Endothelial cell of umbilical vein (primary cell): ENCODE measurements at regions not wholly inside any gene's neighbourhood (a gene's known extent, or its start where the extent isn't known, plus 50 kb on each side); places are given as distances from the start of the nearest gene placed in this dataset.

Source experiments
- CTCF ChIP-seq, 2 donors: IDR thresholded peaks; 1 replicate in 1 of 2; 2 replicates in 1 of 2; pipeline ENCODE4 v1.5.1; 2011; ENCODE audit warnings: low read length in 2 of 2, mild to moderate bottlenecking in 2 of 2, moderate library complexity in 2 of 2, control low read depth in 1 of 2, inconsistent platforms in 1 of 2, low read depth in 1 of 2; ENCODE audit not compliant: insufficient read depth in 1 of 2; ENCODE audit errors: extremely low read depth in 1 of 2
- POLR2A ChIP-seq: IDR thresholded peaks from 2 replicates; pipeline ENCODE4 v1.6.1; 2012; ENCODE audit warnings: low read depth, mild to moderate bottlenecking, control low read depth, low read length
- POLR2AphosphoS5 ChIP-seq: IDR thresholded peaks from 2 replicates; pipeline ENCODE4 v1.6.1; 2012; ENCODE audit warnings: low read depth, mild to moderate bottlenecking, control low read depth, low read length, moderate library complexity; ENCODE audit not compliant: insufficient read depth

DNA sequence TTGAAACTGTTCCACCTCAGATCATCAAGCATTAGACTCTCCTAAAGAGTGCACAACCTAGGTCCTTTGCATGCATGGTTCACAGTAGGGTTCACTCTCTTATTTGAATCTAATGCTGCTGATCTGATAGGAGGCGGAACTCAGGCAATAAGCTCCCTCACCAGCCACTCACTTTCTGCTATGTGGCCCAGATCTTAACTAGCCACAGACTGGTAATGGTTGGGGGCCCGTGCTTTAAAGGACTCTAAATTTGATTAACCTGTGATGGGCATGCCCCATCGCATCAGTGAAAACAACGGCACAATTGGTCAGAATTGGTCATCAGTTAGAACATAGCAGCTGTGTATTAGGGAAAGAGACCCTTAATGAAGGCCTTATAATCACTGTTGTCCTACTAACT is 753.7 kb upstream of the SORCS1 start:
- TF ChIP-seq POLR2A (no peak), CTCF (IDR thresholded peaks at IDR 0.05; ENCODE audit: extremely low read depth in 1 of 2, insufficient read depth in 1 of 2, low read depth in 1 of 2, low read length in 2 of 2) (no peak), POLR2AphosphoS5 (no peak)
